ENCODE measurements at regions not wholly inside any gene's neighbourhood (a gene's known extent, or its start where the extent isn't known, plus 50 kb on each side); places are given as distances from the start of the nearest gene placed in this dataset.
"Not testable (repeated sequence)": the region's sequence is repeated elsewhere in the genome, so short reads cannot be mapped to it uniquely, and the experiment has no call there.

GRCh38 chr7:153217032-153217431 is 457.5 kb downstream of the ACTR3B start:
- TF ChIP-seq EZH2 (IDR thresholded peaks at IDR 0.05; ENCODE audit: insufficient read depth, low read length) = no peak
- H3K4me3 Mint-ChIP-seq (ENCODE audit: unreplicated experiment) = no peak overlapping the region
- H3K4me1 Mint-ChIP-seq (ENCODE audit: low read depth, unreplicated experiment) = no peaks in the 10 kb centered on the region
- Histone ChIP-seq H3K27me3 (ENCODE audit: insufficient read depth, low read length) (no peaks in the 10 kb centered on the region), H2AFZ (ENCODE audit: low read depth, low read length) (no peak overlapping the region), H4K20me1 (ENCODE audit: insufficient read depth, low read length) (no peaks in the 10 kb centered on the region), H3K9me3 (ENCODE audit: insufficient read depth, low read depth, low read length) (peaks cover 8% of the 10 kb centered on the region), H3K9ac (ENCODE audit: low read length) (no peak overlapping the region), H3K27ac (ENCODE audit: low read depth, low read length) (no peak overlapping the region), H3K36me3 (ENCODE audit: insufficient read depth, low read length) (no peaks in the 10 kb centered on the region), H3K79me2 (ENCODE audit: insufficient read depth, low read length) (no peaks in the 10 kb centered on the region), H3K4me1 (ENCODE audit: insufficient read depth, low read length) (no peaks in the 10 kb centered on the region), H3K4me2 (ENCODE audit: low read length) (no peak overlapping the region), H3K4me3 (ENCODE audit: insufficient read depth, low read depth, low read length) (no peak overlapping the region)
- H3K27me3 Mint-ChIP-seq (ENCODE audit: low read depth, unreplicated experiment) = no peaks in the 10 kb centered on the region
- DNase-seq (ENCODE audit: low read depth) (no peak), FAIRE-seq (no peak)
- no peak overlapping the region for H3K27ac Mint-ChIP-seq (ENCODE audit: unreplicated experiment)
- no peaks in the 10 kb centered on the region for H3K36me3 Mint-ChIP-seq (ENCODE audit: low read depth, unreplicated experiment)
- H3K9me3 Mint-ChIP-seq (ENCODE audit: unreplicated experiment) = peaks cover 15% of the 10 kb centered on the region

DNA sequence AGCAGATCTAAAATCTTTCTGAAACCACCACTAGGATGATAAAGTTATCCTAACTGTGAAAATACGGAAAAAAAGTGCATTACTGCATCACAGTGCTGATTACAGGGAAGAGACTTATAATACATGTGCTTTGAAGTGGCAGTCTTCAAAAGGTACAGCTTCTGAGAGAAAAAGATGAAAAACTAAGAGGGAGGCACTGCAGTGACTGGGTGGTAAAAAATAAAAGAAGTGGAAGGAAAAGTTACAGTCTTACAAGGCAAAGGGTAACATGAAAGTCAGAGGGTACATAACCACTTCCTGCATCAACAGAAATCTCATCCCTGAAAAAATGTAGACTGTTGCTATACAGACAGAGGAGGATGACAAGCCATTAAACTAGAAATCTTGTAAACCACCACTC is 465.3 kb downstream of the ACTR3B start:
- Histone ChIP-seq H3K9ac (ENCODE audit: low read length) (no peak overlapping the region), H3K27ac (ENCODE audit: low read depth, low read length) (no peak overlapping the region), H4K20me1 (ENCODE audit: insufficient read depth, low read length) (no peaks in the 10 kb centered on the region), H3K27me3 (ENCODE audit: insufficient read depth, low read length) (no peaks in the 10 kb centered on the region), H3K79me2 (ENCODE audit: insufficient read depth, low read length) (no peaks in the 10 kb centered on the region), H3K9me3 (ENCODE audit: insufficient read depth, low read depth, low read length) (no peaks in the 10 kb centered on the region), H3K4me3 (ENCODE audit: insufficient read depth, low read depth, low read length) (no peak overlapping the region), H3K36me3 (ENCODE audit: insufficient read depth, low read length) (no peaks in the 10 kb centered on the region), H3K4me2 (ENCODE audit: low read length) (no peak overlapping the region), H2AFZ (ENCODE audit: low read depth, low read length) (no peak overlapping the region), H3K4me1 (ENCODE audit: insufficient read depth, low read length) (no peaks in the 10 kb centered on the region)
- no peak for DNase-seq (ENCODE audit: low read depth)
- no peak for FAIRE-seq
- no peaks in the 10 kb centered on the region for H3K36me3 Mint-ChIP-seq (ENCODE audit: low read depth, unreplicated experiment)
- no peak for TF ChIP-seq CTCF (IDR thresholded peaks at IDR 0.05; ENCODE audit: insufficient read depth, low read depth, low read length)
- TF ChIP-seq EZH2 (IDR thresholded peaks at IDR 0.05; ENCODE audit: insufficient read depth, low read length) = no peak
- H3K4me1 Mint-ChIP-seq (ENCODE audit: low read depth, unreplicated experiment) = no peaks in the 10 kb centered on the region
- H3K9me3 Mint-ChIP-seq (ENCODE audit: unreplicated experiment) = peaks cover 7% of the 10 kb centered on the region
- no peak overlapping the region for H3K27ac Mint-ChIP-seq (ENCODE audit: unreplicated experiment)
- H3K27me3 Mint-ChIP-seq (ENCODE audit: low read depth, unreplicated experiment) = no peaks in the 10 kb centered on the region
- no peak overlapping the region for H3K4me3 Mint-ChIP-seq (ENCODE audit: unreplicated experiment)

GRCh38 chr7:153245136-153245535 is 485.6 kb downstream of the ACTR3B start:
- H3K9me3 ChIP-seq (ENCODE audit: insufficient read depth, low read depth, low read length); H3K36me3 Mint-ChIP-seq (ENCODE audit: low read depth, unreplicated experiment); H3K27me3 Mint-ChIP-seq (ENCODE audit: low read depth, unreplicated experiment); H3K4me3 ChIP-seq (ENCODE audit: insufficient read depth, low read depth, low read length); H3K4me2 ChIP-seq (ENCODE audit: low read length); H3K36me3 ChIP-seq (ENCODE audit: insufficient read depth, low read length); DNase-seq (ENCODE audit: low read depth); H3K4me1 ChIP-seq (ENCODE audit: insufficient read depth, low read length); FAIRE-seq; H3K79me2 ChIP-seq (ENCODE audit: insufficient read depth, low read length); H3K4me3 Mint-ChIP-seq (ENCODE audit: unreplicated experiment); H3K27me3 ChIP-seq (ENCODE audit: insufficient read depth, low read length); H2AFZ ChIP-seq (ENCODE audit: low read depth, low read length); H3K9ac ChIP-seq (ENCODE audit: low read length); H3K27ac ChIP-seq (ENCODE audit: low read depth, low read length); H3K4me1 Mint-ChIP-seq (ENCODE audit: low read depth, unreplicated experiment); H4K20me1 ChIP-seq (ENCODE audit: insufficient read depth, low read length); H3K27ac Mint-ChIP-seq (ENCODE audit: unreplicated experiment): not testable (repeated sequence)
- peaks cover 10% of the 10 kb centered on the region for H3K9me3 Mint-ChIP-seq (ENCODE audit: unreplicated experiment)

DNA sequence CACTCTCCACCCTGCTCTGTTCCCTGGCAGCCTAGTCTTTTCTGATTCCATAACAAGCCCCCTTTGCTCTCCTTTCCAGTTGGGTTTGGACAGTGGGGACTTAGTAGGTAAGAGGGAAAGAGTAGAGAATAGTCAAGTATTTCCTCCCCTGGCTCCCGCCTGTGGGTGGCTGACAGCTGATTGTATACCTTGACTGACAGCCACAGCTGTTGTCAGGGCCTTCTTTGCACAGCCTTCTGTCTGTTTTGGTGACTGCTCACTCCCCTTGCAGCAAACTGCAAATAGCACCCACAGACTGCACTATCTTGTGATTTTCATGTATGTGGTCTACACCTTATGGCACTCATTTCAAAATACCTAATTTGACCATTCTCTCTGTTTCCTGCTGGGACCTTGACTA is 486.3 kb downstream of the ACTR3B start:
- Histone ChIP-seq H3K27me3 (ENCODE audit: insufficient read depth, low read length) (no peaks in the 10 kb centered on the region), H3K9ac (ENCODE audit: low read length) (no peak overlapping the region), H2AFZ (ENCODE audit: low read depth, low read length) (no peak overlapping the region), H3K9me3 (ENCODE audit: insufficient read depth, low read depth, low read length) (no peaks in the 10 kb centered on the region), H3K4me2 (ENCODE audit: low read length) (no peak overlapping the region), H3K4me3 (ENCODE audit: insufficient read depth, low read depth, low read length) (no peak overlapping the region), H3K4me1 (ENCODE audit: insufficient read depth, low read length) (no peaks in the 10 kb centered on the region), H3K36me3 (ENCODE audit: insufficient read depth, low read length) (no peaks in the 10 kb centered on the region), H3K27ac (ENCODE audit: low read depth, low read length) (no peak overlapping the region), H4K20me1 (ENCODE audit: insufficient read depth, low read length) (no peaks in the 10 kb centered on the region), H3K79me2 (ENCODE audit: insufficient read depth, low read length) (no peaks in the 10 kb centered on the region)
- FAIRE-seq = no peak
- Mint-ChIP-seq H3K27me3 (ENCODE audit: low read depth, unreplicated experiment) (no peaks in the 10 kb centered on the region), H3K4me1 (ENCODE audit: low read depth, unreplicated experiment) (no peaks in the 10 kb centered on the region), H3K9me3 (ENCODE audit: unreplicated experiment) (peaks cover 10% of the 10 kb centered on the region), H3K27ac (ENCODE audit: unreplicated experiment) (no peak overlapping the region), H3K36me3 (ENCODE audit: low read depth, unreplicated experiment) (no peaks in the 10 kb centered on the region), H3K4me3 (ENCODE audit: unreplicated experiment) (no peak overlapping the region)
- TF ChIP-seq CTCF (IDR thresholded peaks at IDR 0.05; ENCODE audit: insufficient read depth, low read depth, low read length) = no peak
- no peak for TF ChIP-seq EZH2 (IDR thresholded peaks at IDR 0.05; ENCODE audit: insufficient read depth, low read length)
- DNase-seq (ENCODE audit: low read depth) = no peak
